A673 (cell line): ENCODE measurements at regions not wholly inside any gene's neighbourhood (a gene's known extent, or its start where the extent isn't known, plus 50 kb on each side); places are given as distances from the start of the nearest gene placed in this dataset.

Experiments
- CTCF ChIP-seq: fragments of 300-800, 200-600 bp; sonication (generic); conservative IDR thresholded peaks from 2 replicates; pipeline ENCODE4 v1.5.1; 2017; ENCODE audit warnings: low read depth, mild to moderate bottlenecking, antibody characterized with exemption, low read length, moderate library complexity, mixed read lengths
- EZH2 ChIP-seq: fragments of 200-600 bp; sonication (generic); IDR thresholded peaks from 2 replicates; pipeline ENCODE4 v1.6.1; 2017; ENCODE audit warnings: borderline replicate concordance, low read depth, mild to moderate bottlenecking, mixed read lengths, antibody characterized with exemption, low read length; ENCODE audit not compliant: poor library complexity, severe bottlenecking

GRCh38 chr15:29926083-29926388 lies 103.8 kb upstream of the TJP1 start:
- peak; percentile 15 for TF ChIP-seq CTCF
- no peak for TF ChIP-seq EZH2
